Astrocyte of the cerebellum (primary cell): ENCODE measurements at regions not wholly inside any gene's neighbourhood (a gene's known extent, or its start where the extent isn't known, plus 50 kb on each side); places are given as distances from the start of the nearest gene placed in this dataset.

Experiments used
- DNase-seq: peaks from one replicate; pipeline ENCODE4 v3.0.0-alpha.2; 2011; ENCODE audit warnings: low read depth
- H3K4me3 ChIP-seq: 2 replicates; pipeline ENCODE4 v1.5.1; 2011; ENCODE audit warnings: mild to moderate bottlenecking, low read depth, low read length, moderate library complexity
- in situ Hi-C: cut with HindIII; loops from 2 replicates; pipeline ENCODE4 v1.10.0; 2017; ENCODE audit warnings: low sequenced_read_pairs
- TF ChIP-seq, protein P1 (sequence below): IDR thresholded peaks from 2 replicates; pipeline ENCODE4 v1.5.1; 2012; ENCODE audit warnings: low read length, low read depth, moderate library complexity, mild to moderate bottlenecking; ENCODE audit errors: missing control alignments

DNA sequence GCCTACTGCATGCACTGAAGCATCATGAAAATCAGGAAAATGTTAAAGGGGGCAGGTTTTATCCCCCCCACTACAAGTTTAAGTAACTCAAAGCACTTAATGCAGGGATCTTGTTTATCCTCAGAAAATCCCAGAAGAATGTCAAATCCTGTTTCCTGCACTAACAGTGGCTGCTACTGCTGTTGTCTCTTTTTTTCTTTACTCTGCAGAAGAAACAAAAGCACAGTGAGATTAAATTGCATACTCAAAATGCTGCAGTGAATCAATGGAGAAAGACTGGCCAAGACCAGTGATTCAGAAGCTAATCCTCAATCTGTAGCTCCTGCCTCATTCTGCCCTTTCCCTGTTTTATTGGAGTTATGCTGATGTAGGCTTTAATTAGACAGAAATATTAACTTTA lies 332.3 kb upstream of the FIGN start:
- TF ChIP-seq, protein P1, sequence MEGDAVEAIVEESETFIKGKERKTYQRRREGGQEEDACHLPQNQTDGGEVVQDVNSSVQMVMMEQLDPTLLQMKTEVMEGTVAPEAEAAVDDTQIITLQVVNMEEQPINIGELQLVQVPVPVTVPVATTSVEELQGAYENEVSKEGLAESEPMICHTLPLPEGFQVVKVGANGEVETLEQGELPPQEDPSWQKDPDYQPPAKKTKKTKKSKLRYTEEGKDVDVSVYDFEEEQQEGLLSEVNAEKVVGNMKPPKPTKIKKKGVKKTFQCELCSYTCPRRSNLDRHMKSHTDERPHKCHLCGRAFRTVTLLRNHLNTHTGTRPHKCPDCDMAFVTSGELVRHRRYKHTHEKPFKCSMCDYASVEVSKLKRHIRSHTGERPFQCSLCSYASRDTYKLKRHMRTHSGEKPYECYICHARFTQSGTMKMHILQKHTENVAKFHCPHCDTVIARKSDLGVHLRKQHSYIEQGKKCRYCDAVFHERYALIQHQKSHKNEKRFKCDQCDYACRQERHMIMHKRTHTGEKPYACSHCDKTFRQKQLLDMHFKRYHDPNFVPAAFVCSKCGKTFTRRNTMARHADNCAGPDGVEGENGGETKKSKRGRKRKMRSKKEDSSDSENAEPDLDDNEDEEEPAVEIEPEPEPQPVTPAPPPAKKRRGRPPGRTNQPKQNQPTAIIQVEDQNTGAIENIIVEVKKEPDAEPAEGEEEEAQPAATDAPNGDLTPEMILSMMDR, result no peak

DNA sequence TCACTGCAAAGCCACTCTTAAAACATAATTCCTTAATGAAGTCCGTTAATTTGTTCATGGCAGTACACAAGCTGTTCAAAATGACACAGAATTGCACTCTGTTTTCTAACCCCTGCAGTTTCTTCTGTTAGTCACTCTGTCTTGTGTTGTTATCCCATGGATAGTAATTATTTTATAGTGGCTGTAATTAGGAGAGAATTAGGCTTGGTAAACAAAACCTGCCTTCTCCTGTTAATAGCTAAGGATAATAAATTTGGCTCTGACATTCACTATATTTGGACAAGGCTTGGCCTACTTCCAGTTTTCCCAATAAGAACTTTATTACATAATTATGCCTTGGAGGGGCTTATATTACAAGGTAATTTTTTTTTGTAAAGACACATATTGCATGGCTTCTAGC lies 330.3 kb upstream of the FIGN start:
- in situ Hi-C loops, result no loop called here
- TF ChIP-seq, protein P1, result no peak

More for the DNA sequence above, 332.3 kb upstream of the FIGN start:
- H3K4me3 ChIP-seq, result no peak overlapping the region
- in situ Hi-C loops, result no loop called here
- no peak for DNase-seq

DNA sequence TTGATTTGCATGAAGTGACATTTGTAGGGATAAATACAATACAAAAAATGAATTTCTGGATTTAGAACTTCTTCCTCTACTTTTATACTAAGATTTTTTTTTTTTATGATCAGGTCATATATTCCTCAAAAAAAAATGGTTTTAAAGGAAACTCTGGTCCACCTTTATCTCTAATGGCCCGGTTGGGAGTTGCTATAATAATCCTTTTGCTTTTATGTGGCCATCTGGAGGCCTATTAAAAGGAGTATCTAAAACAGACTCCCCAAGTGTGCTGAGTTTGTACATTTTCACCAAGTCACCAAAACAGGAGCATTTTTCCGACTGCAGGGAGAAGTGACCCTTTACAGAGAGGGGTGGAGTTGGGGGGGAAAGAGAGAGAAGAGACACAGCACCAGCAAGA lies 329.2 kb upstream of the FIGN start:
- TF ChIP-seq, protein P1, result no peak
- in situ Hi-C loops, result no loop called here
- H3K4me3 ChIP-seq, result no peak overlapping the region
- no peak for DNase-seq

More for the DNA sequence above, 330.3 kb upstream of the FIGN start:
- H3K4me3 ChIP-seq, result no peak overlapping the region
- no peak for DNase-seq

DNA sequence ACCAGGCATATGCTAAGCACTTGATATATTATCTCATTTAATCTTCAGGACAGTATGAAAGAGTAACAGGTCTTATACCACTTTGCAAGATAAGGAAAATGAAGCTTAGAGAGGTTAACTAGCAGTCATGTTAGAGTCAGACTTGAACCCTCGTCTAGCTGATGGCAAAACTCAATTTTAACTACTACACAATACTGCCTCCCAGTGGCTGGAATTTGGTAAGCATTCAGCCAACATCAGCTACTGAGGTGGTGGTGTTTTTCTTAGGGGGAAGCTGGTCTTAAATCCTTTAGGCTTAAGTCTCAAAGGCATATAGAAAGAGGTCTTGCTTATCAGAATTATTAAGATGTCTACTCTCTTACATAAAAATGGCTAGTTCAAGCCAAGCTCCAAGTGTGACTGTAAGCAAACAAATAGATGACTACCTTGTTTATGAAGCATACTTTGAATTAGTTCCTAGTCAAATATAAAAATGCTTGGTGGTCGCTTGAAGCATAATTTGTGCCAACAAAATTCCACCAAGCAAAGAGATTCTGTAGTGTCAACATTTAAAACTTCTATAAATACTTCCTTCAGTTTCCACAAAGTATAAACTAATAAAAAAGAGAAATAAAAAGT lies 325.4 kb upstream of the FIGN start:
- TF ChIP-seq, protein P1, result peak; percentile 62
- in situ Hi-C loops, result no loop called here
- peak; percentile 9 for DNase-seq
- H3K4me3 ChIP-seq, result no peak overlapping the region

DNA sequence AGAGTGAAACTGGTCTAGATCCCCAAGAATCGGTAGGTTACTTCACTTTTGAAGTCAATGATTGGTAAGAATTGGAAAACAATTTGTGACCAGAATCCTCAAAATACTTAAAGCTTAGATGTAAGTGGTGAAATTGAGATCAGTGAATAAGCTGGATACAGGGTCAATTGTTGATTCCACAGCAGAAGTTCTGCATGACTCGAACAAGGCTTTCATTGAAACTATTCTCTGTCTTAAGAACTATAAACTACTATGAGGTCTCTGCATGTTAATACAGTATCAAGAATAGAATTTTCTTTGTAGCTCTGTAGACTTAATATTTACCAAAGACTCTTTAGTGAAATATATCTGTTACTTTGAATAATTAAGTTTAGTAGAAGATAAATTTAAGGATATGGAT lies 324.2 kb upstream of the FIGN start:
- DNase-seq, result no peak
- TF ChIP-seq, protein P1, result no peak
- in situ Hi-C loops, result no loop called here
- H3K4me3 ChIP-seq, result no peak overlapping the region

DNA sequence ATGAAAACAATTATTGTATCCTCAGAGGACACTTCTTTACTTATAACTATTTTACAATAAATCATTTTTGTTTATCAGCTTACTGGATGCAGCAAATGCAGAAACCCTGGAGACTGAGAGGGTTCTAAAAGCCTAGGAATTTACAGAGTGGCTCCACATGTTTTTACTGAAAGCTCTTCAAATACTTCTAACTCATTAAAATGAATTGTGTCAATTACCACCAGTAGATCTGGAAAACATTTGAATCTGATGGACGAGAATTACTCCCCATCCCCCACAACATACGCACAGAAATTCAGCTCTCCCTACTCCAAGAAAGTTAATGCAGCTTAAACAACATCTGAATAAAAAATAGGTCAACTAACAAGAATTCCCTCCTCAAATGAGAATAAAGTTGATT lies 319.8 kb upstream of the FIGN start:
- TF ChIP-seq, protein P1, result no peak
- in situ Hi-C loops, result no loop called here
- no peak for DNase-seq

More for the DNA sequence above, 319.8 kb upstream of the FIGN start:
- H3K4me3 ChIP-seq, result no peak overlapping the region
